ENCODE measurements at regions not wholly inside any gene's neighbourhood (a gene's known extent, or its start where the extent isn't known, plus 50 kb on each side); places are given as distances from the start of the nearest gene placed in this dataset.
A peak's percentile ranks its signal among the peaks of the same experiment; 100 is the strongest.

DNA sequence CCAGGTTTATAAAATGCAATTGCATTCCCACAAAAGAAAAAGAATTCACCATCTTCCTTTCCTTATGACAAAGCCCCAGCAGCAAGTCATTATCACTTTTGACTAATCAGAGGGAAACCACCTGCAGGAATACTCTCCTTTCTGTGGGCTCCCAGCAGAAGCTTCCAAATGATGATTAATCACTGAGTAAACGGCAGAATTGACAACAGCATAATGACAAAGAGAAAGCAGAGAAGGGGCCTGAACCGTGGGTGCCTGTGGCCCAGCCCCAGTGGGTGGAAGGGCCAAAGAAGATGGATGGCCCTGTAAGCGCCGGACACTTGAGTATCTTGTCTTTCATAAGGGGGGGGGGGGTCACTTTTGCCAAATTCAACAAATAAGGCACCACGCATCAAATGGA lies 152.4 kb upstream of the NRBF2 start:
- no peaks in the 10 kb centered on the region for H3K27me3 ChIP-seq (ENCODE audit: control insufficient read depth, extremely low read depth, insufficient read depth, low read length)
- H3K9me3 ChIP-seq (ENCODE audit: control insufficient read depth, low read depth, low read length), result no peaks in the 10 kb centered on the region
- dilution Hi-C loops (cut with MboI; ENCODE audit: extremely low pct_ligation_motif_present, low sequenced_read_pairs), result no loop called here
- DNase-seq (ENCODE audit: low read depth, low spot score), result peak; percentile 49
- no peak overlapping the region for H3K4me3 ChIP-seq (ENCODE audit: control insufficient read depth in 2 of 3, extremely low read depth in 1 of 3, insufficient read depth in 2 of 3, low read depth in 1 of 3, low read length in 3 of 3)
- H3K4me1 ChIP-seq (ENCODE audit: control insufficient read depth, extremely low read depth, insufficient read depth, low read length), result peaks cover 26% of the 10 kb centered on the region
- no peaks in the 10 kb centered on the region for H3K36me3 ChIP-seq (ENCODE audit: control insufficient read depth in 2 of 2, extremely low read depth in 1 of 2, insufficient read depth in 2 of 2, low read length in 2 of 2)
- no peak overlapping the region for H3K27ac ChIP-seq (ENCODE audit: control insufficient read depth, insufficient read depth, low read length)
- no peaks in the 10 kb centered on the region for H3K79me2 ChIP-seq (ENCODE audit: control insufficient read depth, insufficient read depth, low read length)
- no peak overlapping the region for H2AFZ ChIP-seq (ENCODE audit: control insufficient read depth, low read length)
- H3K9ac ChIP-seq (ENCODE audit: control insufficient read depth, extremely low read depth, insufficient read depth, low read length), result no peak overlapping the region
- H3K9me1 ChIP-seq (ENCODE audit: control insufficient read depth, extremely low read depth, insufficient read depth, low read length), result no peaks in the 10 kb centered on the region
- H3K4me2 ChIP-seq (ENCODE audit: control insufficient read depth, extremely low read depth, insufficient read depth, low read depth, low read length), result no peak overlapping the region
- no peaks in the 10 kb centered on the region for H4K20me1 ChIP-seq (ENCODE audit: control insufficient read depth, extremely low read depth, insufficient read depth, low read length)
- FAIRE-seq, result peak; percentile 77
- TF ChIP-seq EZH2 (IDR thresholded peaks at IDR 0.05; ENCODE audit: low read length), result no peak
- TF ChIP-seq, protein P1, sequence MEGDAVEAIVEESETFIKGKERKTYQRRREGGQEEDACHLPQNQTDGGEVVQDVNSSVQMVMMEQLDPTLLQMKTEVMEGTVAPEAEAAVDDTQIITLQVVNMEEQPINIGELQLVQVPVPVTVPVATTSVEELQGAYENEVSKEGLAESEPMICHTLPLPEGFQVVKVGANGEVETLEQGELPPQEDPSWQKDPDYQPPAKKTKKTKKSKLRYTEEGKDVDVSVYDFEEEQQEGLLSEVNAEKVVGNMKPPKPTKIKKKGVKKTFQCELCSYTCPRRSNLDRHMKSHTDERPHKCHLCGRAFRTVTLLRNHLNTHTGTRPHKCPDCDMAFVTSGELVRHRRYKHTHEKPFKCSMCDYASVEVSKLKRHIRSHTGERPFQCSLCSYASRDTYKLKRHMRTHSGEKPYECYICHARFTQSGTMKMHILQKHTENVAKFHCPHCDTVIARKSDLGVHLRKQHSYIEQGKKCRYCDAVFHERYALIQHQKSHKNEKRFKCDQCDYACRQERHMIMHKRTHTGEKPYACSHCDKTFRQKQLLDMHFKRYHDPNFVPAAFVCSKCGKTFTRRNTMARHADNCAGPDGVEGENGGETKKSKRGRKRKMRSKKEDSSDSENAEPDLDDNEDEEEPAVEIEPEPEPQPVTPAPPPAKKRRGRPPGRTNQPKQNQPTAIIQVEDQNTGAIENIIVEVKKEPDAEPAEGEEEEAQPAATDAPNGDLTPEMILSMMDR (optimal IDR thresholded peaks at IDR 0.05 in 1 of 3, IDR thresholded peaks at IDR 0.05 in 1 of 3, conservative IDR thresholded peaks at IDR 0.05 in 1 of 3; ENCODE audit: extremely low read depth in 1 of 3, insufficient read depth in 2 of 3, low read length in 3 of 3), result no peak

DNA sequence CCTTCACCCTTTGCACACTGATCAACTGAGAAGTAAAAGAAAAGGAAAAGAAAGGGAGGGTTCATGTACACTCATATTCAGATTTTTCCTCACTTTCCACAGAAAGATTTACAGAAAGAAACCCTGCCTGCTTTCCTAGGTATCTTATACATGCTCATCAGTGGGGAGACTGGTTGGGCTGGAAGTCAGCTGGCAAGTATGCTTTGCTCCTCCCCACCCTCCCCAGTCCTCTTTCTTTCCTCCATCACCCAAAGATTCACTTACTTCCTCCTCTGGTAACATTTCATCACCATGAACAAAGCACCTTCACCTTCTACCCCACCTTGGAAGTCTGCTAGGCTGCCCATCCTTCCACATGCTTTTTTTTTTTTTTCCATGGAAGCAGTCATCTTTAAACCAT lies 153.2 kb upstream of the NRBF2 start:
- Histone ChIP-seq H3K9ac (ENCODE audit: control insufficient read depth, extremely low read depth, insufficient read depth, low read length) (no peak overlapping the region), H3K27me3 (ENCODE audit: control insufficient read depth, extremely low read depth, insufficient read depth, low read length) (no peaks in the 10 kb centered on the region), H3K4me1 (ENCODE audit: control insufficient read depth, extremely low read depth, insufficient read depth, low read length) (peaks cover 26% of the 10 kb centered on the region), H3K27ac (ENCODE audit: control insufficient read depth, insufficient read depth, low read length) (no peak overlapping the region), H2AFZ (ENCODE audit: control insufficient read depth, low read length) (no peak overlapping the region), H3K9me1 (ENCODE audit: control insufficient read depth, extremely low read depth, insufficient read depth, low read length) (no peaks in the 10 kb centered on the region), H3K9me3 (ENCODE audit: control insufficient read depth, low read depth, low read length) (no peaks in the 10 kb centered on the region), H3K36me3 (ENCODE audit: control insufficient read depth in 2 of 2, extremely low read depth in 1 of 2, insufficient read depth in 2 of 2, low read length in 2 of 2) (no peaks in the 10 kb centered on the region), H3K4me2 (ENCODE audit: control insufficient read depth, extremely low read depth, insufficient read depth, low read depth, low read length) (no peak overlapping the region), H3K79me2 (ENCODE audit: control insufficient read depth, insufficient read depth, low read length) (no peaks in the 10 kb centered on the region), H3K4me3 (ENCODE audit: control insufficient read depth in 2 of 3, extremely low read depth in 1 of 3, insufficient read depth in 2 of 3, low read depth in 1 of 3, low read length in 3 of 3) (no peak overlapping the region), H4K20me1 (ENCODE audit: control insufficient read depth, extremely low read depth, insufficient read depth, low read length) (no peaks in the 10 kb centered on the region)
- dilution Hi-C loops (cut with MboI; ENCODE audit: extremely low pct_ligation_motif_present, low sequenced_read_pairs), result no loop called here
- DNase-seq (ENCODE audit: low read depth, low spot score), result no peak
- TF ChIP-seq, protein P1 (optimal IDR thresholded peaks at IDR 0.05 in 1 of 3, IDR thresholded peaks at IDR 0.05 in 1 of 3, conservative IDR thresholded peaks at IDR 0.05 in 1 of 3; ENCODE audit: extremely low read depth in 1 of 3, insufficient read depth in 2 of 3, low read length in 3 of 3), result no peak
- TF ChIP-seq EZH2 (IDR thresholded peaks at IDR 0.05; ENCODE audit: low read length), result no peak
- FAIRE-seq, result no peak

Data from keratinocyte (primary cell).